Naive B cell (primary cell): ENCODE measurements at regions not wholly inside any gene's neighbourhood (a gene's known extent, or its start where the extent isn't known, plus 50 kb on each side); places are given as distances from the start of the nearest gene placed in this dataset.
"Not testable (repeated sequence)": the region's sequence is repeated elsewhere in the genome, so short reads cannot be mapped to it uniquely, and the experiment has no call there.

Experiments
- ATAC-seq, 2 donors: fragments of 150-1000 bp; cut with Tn5 transposase; 2 replicates each; pipeline ENCODE4 v1.10.0; 2021; ENCODE audit warnings: low read depth in 2 of 2, mild to moderate bottlenecking in 2 of 2, moderate library complexity in 2 of 2
- DNase-seq: peaks from one replicate; pipeline ENCODE4 v3.0.0; 2022
- H3K27ac Mint-ChIP-seq, 6 donors: one replicate each; pipeline ENCODE4 v1.8.0; 2020 to 2022; ENCODE audit warnings: mild to moderate bottlenecking in 6 of 6, mixed read lengths in 6 of 6, moderate library complexity in 5 of 6, inconsistent platforms in 2 of 6
- H3K27me3 Mint-ChIP-seq, 3 donors: one replicate each; pipeline ENCODE4 v1.8.0; 2021 to 2022; ENCODE audit warnings: mixed read lengths in 3 of 3, mild to moderate bottlenecking in 1 of 3
- H3K36me3 Mint-ChIP-seq, 2 donors: one replicate each; pipeline ENCODE4 v1.8.0; 2020 to 2022; ENCODE audit warnings: mixed read lengths in 2 of 2, inconsistent platforms in 1 of 2, mild to moderate bottlenecking in 1 of 2
- H3K4me1 Mint-ChIP-seq, 3 donors: one replicate each; pipeline ENCODE4 v1.8.0; 2020 to 2022; ENCODE audit warnings: mixed read lengths in 3 of 3, inconsistent platforms in 1 of 3, mild to moderate bottlenecking in 1 of 3, moderate library complexity in 1 of 3
- H3K4me3 Mint-ChIP-seq, 8 donors: one replicate each; pipeline ENCODE4 v1.8.0; 2020 to 2022; ENCODE audit warnings: mild to moderate bottlenecking in 8 of 8, mixed read lengths in 8 of 8, moderate library complexity in 8 of 8, inconsistent platforms in 2 of 8
- H3K9me3 Mint-ChIP-seq, 7 donors: one replicate each; pipeline ENCODE4 v1.8.0; 2020 to 2022; ENCODE audit warnings: mixed read lengths in 7 of 7, mild to moderate bottlenecking in 5 of 7, inconsistent platforms in 2 of 7, moderate library complexity in 1 of 7

DNA sequence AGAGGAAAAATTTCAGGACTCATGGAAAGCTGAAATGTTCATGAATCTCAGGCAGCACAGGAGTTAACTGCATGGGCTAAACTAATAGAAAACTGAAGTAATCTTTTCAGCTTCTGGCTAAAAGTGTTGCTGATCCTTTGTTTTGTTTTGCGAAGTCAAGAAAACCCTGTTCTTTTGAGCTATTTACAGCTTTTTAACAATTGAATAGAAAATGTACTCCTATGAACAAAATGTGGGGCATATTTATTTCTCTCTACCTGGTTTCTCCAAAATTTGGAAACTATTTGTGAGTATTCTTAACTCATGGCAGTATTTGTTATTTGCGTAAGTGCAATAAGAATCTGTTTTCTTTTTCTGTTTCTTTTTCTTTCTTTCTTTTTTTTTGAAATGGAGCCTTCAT lies 818.8 kb upstream of the CITED2 start:
- H3K27ac Mint-ChIP-seq, result no peak overlapping the region
- H3K9me3 Mint-ChIP-seq, result peaks cover 9 to 34% (median 12%) of the 10 kb centered on the region in 7 donors
- DNase-seq (no peak), ATAC-seq (no peak)
- no peaks in the 10 kb centered on the region for H3K36me3 Mint-ChIP-seq
- H3K4me3 Mint-ChIP-seq, result no peak overlapping the region
- no peaks in the 10 kb centered on the region for H3K27me3 Mint-ChIP-seq
- no peaks in the 10 kb centered on the region for H3K4me1 Mint-ChIP-seq

DNA sequence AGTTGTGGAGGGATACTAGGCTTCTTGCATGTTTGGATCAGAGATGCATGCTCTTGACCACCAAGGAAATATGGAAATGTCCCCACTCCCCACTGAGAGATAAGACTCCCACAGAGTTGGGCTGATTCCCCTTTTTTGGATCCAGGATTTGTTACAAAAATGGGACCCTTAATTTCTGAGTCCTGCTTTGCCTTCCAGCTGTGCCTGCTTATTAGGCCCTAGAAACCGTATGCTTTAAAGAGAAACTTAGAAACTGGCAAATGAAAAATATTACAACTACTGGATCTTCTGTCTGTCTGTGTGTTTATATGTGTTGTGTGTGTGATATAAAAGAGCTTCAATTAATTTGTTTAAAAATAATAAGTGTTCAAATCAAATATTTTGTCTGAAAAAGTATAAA lies 817.6 kb upstream of the CITED2 start:
- DNase-seq, result no peak
- Mint-ChIP-seq H3K27ac (no peak overlapping the region), H3K36me3 (no peaks in the 10 kb centered on the region), H3K4me1 (no peaks in the 10 kb centered on the region), H3K27me3 (no peaks in the 10 kb centered on the region), H3K9me3 (peaks cover 10 to 45% (median 16%) of the 10 kb centered on the region in 7 donors), H3K4me3 (no peak overlapping the region)
- no peak for ATAC-seq

DNA sequence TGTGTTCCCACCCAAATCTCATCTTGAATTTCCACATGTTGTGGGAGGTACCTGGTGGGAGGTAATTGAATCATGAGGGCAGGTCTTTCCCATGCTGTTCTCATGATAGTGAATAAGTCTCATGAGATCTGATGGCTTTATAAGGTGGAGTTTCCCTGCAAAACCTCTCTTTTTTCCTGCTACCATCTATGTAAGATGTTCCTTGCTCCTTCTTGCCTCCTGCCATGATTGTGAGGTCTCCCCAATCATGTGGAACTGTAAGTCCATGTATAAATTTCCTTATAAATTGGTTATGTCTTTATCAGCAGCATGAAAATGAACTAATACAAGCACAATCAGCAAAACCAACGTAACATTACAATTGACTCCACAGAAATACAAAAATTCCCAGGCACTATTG lies 814.8 kb upstream of the CITED2 start:
- peaks cover 12 to 43% (median 16%) of the 10 kb centered on the region in 7 donors for H3K9me3 Mint-ChIP-seq
- not testable (repeated sequence) for DNase-seq, H3K27me3 Mint-ChIP-seq, H3K4me1 Mint-ChIP-seq, H3K27ac Mint-ChIP-seq, H3K4me3 Mint-ChIP-seq, ATAC-seq, H3K36me3 Mint-ChIP-seq

DNA sequence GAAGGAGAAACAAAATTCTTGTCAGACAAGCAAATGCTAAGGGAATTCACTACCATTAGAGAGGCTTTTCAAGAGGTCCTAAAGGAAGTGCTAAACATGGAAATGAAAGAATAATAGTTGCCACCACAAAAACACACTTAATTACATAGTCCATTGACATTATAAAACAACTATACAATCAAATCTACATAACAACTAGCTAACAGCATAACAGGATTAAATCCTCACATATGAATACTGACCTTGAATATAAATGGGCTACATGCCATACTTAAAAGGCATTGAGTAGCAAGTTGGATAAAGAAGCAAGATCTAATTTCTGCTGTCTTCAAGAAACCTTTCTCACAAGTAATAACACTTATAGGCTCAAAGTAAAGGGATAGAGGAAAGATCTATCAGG lies 811.5 kb upstream of the CITED2 start:
- no peak overlapping the region for H3K4me3 Mint-ChIP-seq
- peaks cover 6 to 17% (median 10%) of the 10 kb centered on the region in 7 donors for H3K9me3 Mint-ChIP-seq
- H3K4me1 Mint-ChIP-seq, result no peaks in the 10 kb centered on the region
- H3K36me3 Mint-ChIP-seq, result no peaks in the 10 kb centered on the region
- ATAC-seq, result no peak
- H3K27me3 Mint-ChIP-seq, result no peaks in the 10 kb centered on the region
- no peak overlapping the region for H3K27ac Mint-ChIP-seq
- no peak for DNase-seq

DNA sequence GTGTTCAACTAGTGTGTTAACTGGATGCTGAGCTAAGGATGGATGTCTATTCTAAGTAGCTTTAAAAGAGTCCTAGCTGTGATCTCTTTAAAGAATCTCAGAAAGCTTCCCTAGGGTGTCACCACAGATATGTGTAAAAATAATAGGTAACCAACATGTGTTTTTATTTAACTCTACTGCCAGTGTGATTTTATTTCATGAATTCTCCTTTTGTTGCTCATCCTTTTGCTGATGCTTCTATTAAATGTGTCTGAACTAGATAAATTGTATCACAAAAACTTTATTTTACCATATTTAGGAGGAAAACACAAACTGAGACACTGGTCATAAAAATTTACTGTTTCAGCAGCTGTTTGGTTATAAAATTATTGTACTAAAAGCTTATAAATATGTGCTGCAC lies 809.4 kb upstream of the CITED2 start:
- no peaks in the 10 kb centered on the region for H3K4me1 Mint-ChIP-seq
- H3K9me3 Mint-ChIP-seq, result peaks cover 0 to 15% (median 7%) of the 10 kb centered on the region in 7 donors
- ATAC-seq, result no peak
- H3K4me3 Mint-ChIP-seq, result no peak overlapping the region
- no peak for DNase-seq
- H3K27ac Mint-ChIP-seq, result no peak overlapping the region
- no peaks in the 10 kb centered on the region for H3K27me3 Mint-ChIP-seq
- no peaks in the 10 kb centered on the region for H3K36me3 Mint-ChIP-seq

DNA sequence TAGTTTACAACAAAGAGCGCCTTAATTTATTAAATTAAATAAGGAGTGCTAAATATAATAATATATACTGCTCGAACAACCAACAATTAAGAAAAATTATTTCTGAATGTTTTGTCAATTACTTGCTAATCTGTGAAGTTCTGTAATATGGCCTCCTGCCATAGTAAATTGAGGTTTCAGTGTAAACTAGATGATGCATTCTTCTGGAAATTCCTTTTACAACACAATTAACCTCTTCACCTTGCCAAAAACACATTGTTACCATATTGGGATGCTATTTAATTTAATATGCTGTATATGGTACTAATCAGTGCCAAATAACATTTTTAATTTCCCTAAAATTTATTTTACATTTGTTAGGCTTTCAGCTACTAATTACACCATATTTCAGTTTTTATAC lies 808.4 kb upstream of the CITED2 start:
- ATAC-seq (no peak), DNase-seq (no peak)
- H3K4me1 Mint-ChIP-seq, result no peaks in the 10 kb centered on the region
- no peaks in the 10 kb centered on the region for H3K27me3 Mint-ChIP-seq
- H3K9me3 Mint-ChIP-seq, result peaks cover 0 to 12% (median 5%) of the 10 kb centered on the region in 7 donors
- H3K36me3 Mint-ChIP-seq, result no peaks in the 10 kb centered on the region
- H3K27ac Mint-ChIP-seq, result no peak overlapping the region
- no peak overlapping the region for H3K4me3 Mint-ChIP-seq

DNA sequence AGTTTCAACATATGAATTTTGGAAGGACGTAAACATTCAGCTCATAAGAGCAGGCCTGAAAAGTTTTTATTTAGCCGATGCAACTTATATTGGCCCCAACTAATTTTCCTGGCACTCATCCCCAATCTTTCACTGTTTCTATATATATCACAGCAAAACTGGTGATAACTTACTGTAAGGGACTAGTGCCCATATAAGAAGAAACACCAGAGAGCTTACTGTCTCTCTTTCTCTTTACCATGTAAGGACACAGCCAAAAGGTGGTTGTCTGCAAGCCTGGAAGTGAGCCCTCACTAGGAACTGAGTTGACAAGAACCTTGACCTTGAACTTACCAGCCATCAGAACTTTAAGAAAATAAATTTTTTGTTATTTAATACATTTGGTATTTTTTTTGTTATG lies 807.4 kb upstream of the CITED2 start:
- H3K27me3 Mint-ChIP-seq, result no peaks in the 10 kb centered on the region
- H3K4me1 Mint-ChIP-seq, result no peaks in the 10 kb centered on the region
- DNase-seq (no peak), ATAC-seq (no peak)
- H3K9me3 Mint-ChIP-seq, result peaks cover 0 to 5% (median 2%) of the 10 kb centered on the region in 7 donors
- no peak overlapping the region for H3K4me3 Mint-ChIP-seq
- H3K27ac Mint-ChIP-seq, result no peak overlapping the region
- no peaks in the 10 kb centered on the region for H3K36me3 Mint-ChIP-seq

DNA sequence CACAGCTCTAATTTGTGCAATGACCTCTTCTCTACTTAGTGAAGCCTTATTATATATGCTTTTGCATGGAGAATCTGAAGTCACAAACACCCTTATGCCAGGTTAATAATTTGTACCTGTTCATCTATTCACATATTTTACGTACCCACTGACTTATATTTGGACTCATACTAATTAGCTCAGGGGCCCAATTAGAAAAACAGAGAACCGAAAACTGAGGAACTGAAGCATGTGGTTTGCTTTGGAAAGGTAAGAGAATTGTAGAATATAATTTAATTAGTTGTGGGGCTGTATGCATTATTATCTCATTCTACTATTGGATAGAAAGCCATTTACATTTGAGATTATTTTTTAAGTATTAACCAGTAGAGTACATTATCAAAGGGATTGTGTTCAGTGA lies 805.9 kb upstream of the CITED2 start:
- Mint-ChIP-seq H3K4me3 (no peak overlapping the region), H3K27me3 (no peaks in the 10 kb centered on the region), H3K27ac (no peak overlapping the region), H3K36me3 (no peaks in the 10 kb centered on the region), H3K4me1 (no peaks in the 10 kb centered on the region), H3K9me3 (no peaks in the 10 kb centered on the region)
- DNase-seq (no peak), ATAC-seq (no peak)

DNA sequence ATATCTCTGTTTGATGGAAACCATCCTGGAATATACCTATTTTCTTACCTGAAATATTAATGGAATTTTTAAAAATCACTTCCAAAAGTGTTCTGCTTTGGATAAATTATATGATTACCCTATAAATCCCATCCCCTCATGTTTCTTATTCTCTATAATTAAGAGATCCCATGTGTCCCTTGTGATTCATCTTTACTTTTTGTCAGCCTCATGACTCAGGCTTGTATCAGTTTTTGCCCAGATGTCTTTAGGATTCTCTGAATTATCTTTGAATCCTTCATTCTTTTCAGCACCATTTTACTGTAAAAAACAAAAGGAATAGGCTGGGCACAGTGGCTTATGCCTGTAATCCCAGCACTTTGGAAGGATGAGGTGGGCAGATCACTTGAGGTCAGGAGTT lies 804.5 kb upstream of the CITED2 start:
- no peak for DNase-seq
- Mint-ChIP-seq H3K27me3 (no peaks in the 10 kb centered on the region), H3K27ac (no peak overlapping the region), H3K36me3 (no peaks in the 10 kb centered on the region), H3K4me1 (no peaks in the 10 kb centered on the region), H3K9me3 (no peaks in the 10 kb centered on the region), H3K4me3 (no peak overlapping the region)
- no peak for ATAC-seq

DNA sequence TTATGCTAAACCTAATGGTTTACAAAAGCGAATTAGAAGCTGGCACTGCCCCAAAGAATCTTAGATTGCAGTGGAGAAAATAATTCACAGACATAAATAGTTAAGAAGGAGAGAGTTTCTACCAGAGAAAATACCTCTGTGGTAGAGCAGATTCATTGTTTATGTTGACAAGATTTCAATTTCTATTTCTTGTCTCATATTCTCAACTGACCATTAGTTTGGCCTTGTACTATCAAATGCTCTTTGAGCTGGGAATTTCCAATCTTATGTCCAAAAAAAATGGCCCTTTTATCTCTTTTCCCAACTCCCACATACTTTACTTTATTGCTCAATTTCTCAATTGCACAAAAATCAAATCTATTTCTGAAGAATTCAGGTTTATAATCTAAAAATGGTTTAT lies 804.1 kb upstream of the CITED2 start:
- Mint-ChIP-seq H3K4me1 (no peaks in the 10 kb centered on the region), H3K27ac (no peak overlapping the region), H3K27me3 (no peaks in the 10 kb centered on the region), H3K36me3 (no peaks in the 10 kb centered on the region), H3K9me3 (no peaks in the 10 kb centered on the region), H3K4me3 (no peak overlapping the region)
- DNase-seq (no peak), ATAC-seq (no peak)

DNA sequence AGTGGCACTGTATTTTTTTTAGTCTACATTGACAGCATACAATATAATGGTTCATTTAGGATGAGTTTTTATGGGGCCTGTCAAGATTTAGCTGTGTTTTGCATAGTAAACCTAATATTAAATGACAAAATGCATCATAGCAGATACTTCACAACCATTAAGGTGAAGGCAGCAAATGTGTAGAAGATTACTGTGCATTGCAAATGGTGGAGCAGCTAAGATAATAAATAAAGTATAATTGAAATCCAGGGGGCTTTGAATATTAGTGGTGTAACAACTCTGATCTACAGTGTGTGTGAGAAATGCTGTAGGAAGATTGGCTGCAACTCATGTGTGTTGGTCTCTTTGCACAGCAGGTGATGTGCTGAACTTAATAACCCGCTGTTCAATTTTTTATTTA lies 801.9 kb upstream of the CITED2 start:
- Mint-ChIP-seq H3K9me3 (peaks cover 0 to 5% (median 2%) of the 10 kb centered on the region in 7 donors), H3K4me1 (no peaks in the 10 kb centered on the region), H3K27ac (no peak overlapping the region), H3K27me3 (no peaks in the 10 kb centered on the region), H3K4me3 (no peak overlapping the region), H3K36me3 (no peaks in the 10 kb centered on the region)
- ATAC-seq (no peak), DNase-seq (no peak)

DNA sequence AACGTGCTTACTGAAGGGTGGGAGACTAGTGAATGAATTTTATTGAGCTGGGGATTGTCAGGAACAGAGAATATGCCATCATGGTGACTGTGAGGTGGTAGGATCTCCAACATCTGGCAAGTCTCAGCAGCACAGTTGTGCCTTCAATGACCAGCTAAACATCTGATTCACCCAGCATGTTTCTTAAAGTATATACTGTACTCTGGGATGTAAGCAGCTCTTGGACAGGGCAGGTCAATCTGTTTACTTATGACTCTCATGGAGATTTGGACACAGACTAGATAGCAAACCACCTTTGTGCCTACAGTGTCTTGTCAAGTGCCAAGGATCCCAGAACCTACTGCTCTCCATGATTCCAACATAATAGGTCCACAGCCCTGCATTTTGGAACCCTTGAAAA lies 801.0 kb upstream of the CITED2 start:
- no peaks in the 10 kb centered on the region for H3K36me3 Mint-ChIP-seq
- H3K4me3 Mint-ChIP-seq, result no peak overlapping the region
- no peaks in the 10 kb centered on the region for H3K4me1 Mint-ChIP-seq
- peaks cover 0 to 6% (median 2%) of the 10 kb centered on the region in 7 donors for H3K9me3 Mint-ChIP-seq
- H3K27ac Mint-ChIP-seq, result no peak overlapping the region
- ATAC-seq, result no peak
- no peaks in the 10 kb centered on the region for H3K27me3 Mint-ChIP-seq
- no peak for DNase-seq

DNA sequence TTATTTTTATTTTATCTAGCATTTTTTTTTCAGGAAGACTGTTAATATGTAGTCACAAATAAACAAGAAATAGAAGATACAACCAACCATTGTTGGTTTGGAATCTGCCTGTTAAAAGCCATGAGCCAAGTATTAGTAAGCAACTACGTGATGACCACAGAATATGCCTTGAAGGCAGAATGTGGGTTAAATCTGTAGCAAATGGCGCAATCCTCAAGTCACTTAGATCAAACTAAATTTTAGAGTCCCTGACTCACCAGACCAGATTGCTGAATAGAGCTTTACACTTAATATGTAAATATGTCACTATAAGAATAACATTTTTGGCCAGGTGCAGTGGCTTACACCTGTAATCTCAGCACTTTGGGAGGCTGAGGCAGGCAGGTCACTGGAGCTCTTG lies 800.1 kb upstream of the CITED2 start:
- H3K27me3 Mint-ChIP-seq, result no peaks in the 10 kb centered on the region
- peaks cover 0 to 12% (median 2%) of the 10 kb centered on the region in 7 donors for H3K9me3 Mint-ChIP-seq
- no peaks in the 10 kb centered on the region for H3K4me1 Mint-ChIP-seq
- no peaks in the 10 kb centered on the region for H3K36me3 Mint-ChIP-seq
- H3K27ac Mint-ChIP-seq, result no peak overlapping the region
- ATAC-seq (no peak), DNase-seq (no peak)
- H3K4me3 Mint-ChIP-seq, result no peak overlapping the region

DNA sequence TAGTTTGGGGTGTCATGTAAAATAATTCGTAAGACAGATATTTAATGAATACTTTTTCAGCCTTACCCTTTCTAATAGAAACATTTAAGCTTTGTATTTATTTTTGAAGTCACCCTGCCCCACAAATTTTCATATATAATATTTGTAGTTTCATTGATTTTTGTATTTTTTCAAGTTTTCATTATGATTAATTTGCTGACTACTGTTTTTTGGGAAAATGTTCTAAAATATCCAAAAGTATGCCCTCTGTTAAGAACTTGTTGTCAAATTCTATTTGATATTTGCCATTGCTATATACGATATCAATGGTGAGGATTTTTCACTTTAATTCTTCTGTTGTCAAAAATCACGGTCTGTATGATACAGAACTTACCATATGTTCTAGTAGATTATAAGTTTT lies 793.9 kb upstream of the CITED2 start:
- ATAC-seq, result no peak
- no peak overlapping the region for H3K27ac Mint-ChIP-seq
- DNase-seq, result no peak
- H3K4me3 Mint-ChIP-seq, result no peak overlapping the region
- H3K36me3 Mint-ChIP-seq, result no peaks in the 10 kb centered on the region
- H3K27me3 Mint-ChIP-seq, result no peaks in the 10 kb centered on the region
- H3K9me3 Mint-ChIP-seq, result peaks cover 0 to 12% (median 5%) of the 10 kb centered on the region in 7 donors
- no peaks in the 10 kb centered on the region for H3K4me1 Mint-ChIP-seq

DNA sequence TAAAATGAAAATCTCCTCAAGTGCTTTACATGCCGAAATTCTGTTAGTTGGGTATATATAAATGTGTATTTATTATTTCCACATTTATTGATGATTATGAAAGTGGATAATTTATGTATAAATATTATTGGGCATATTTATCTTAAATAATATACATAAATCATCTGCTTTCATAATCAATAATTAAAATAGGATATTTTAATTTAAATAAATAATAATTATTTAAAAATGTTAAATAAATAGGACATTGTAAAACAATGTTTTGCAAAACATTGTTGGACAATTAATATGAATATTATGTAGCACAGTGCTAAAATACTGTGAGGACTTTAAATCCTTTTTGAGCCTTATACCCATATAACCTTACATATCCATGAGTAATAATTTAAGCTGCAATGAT lies 786.5 kb upstream of the CITED2 start:
- Mint-ChIP-seq H3K27ac (no peak overlapping the region), H3K4me1 (no peaks in the 10 kb centered on the region)

More for the DNA sequence above, 786.5 kb upstream of the CITED2 start:
- no peaks in the 10 kb centered on the region for H3K36me3 Mint-ChIP-seq
- no peak for DNase-seq
- peaks cover 0 to 7% (median 0%) of the 10 kb centered on the region in 3 donors for H3K27me3 Mint-ChIP-seq
- H3K4me3 Mint-ChIP-seq, result no peak overlapping the region
- H3K9me3 Mint-ChIP-seq, result peaks cover 0 to 9% (median 0%) of the 10 kb centered on the region in 7 donors
- no peak for ATAC-seq
